ENCODE measurements at regions not wholly inside any gene's neighbourhood (a gene's known extent, or its start where the extent isn't known, plus 50 kb on each side); places are given as distances from the start of the nearest gene placed in this dataset.

GRCh38 chr10:130350996-130351395, 214.8 kb downstream of the GLRX3 start (continued):
- TF ChIP-seq ZNF462 (CRISPR knock-in tag; IDR thresholded peaks at IDR 0.05): no peak
- no peak for TF ChIP-seq ZNF331 (CRISPR knock-in tag; IDR thresholded peaks at IDR 0.05; ENCODE audit: low read depth)
- TF ChIP-seq JUNB (IDR thresholded peaks at IDR 0.05; ENCODE audit: unreplicated experiment): no peak
- no peak for TF ChIP-seq CREB1 (CRISPR knock-in tag; IDR thresholded peaks at IDR 0.05; ENCODE audit: low read depth)
- no peak for TF ChIP-seq EZH2 (IDR thresholded peaks at IDR 0.05; ENCODE audit: low read depth, unreplicated experiment)
- TF ChIP-seq STAT1 (IDR thresholded peaks at IDR 0.05; ENCODE audit: unreplicated experiment): no peak
- TF ChIP-seq EZH2phosphoT487 (IDR thresholded peaks at IDR 0.05; ENCODE audit: unreplicated experiment): no peak
- TF ChIP-seq REST (IDR thresholded peaks at IDR 0.05; ENCODE audit: unreplicated experiment): no peak
- no peak for TF ChIP-seq NANOG (IDR thresholded peaks at IDR 0.05; ENCODE audit: borderline replicate concordance)
- no peak for TF ChIP-seq POLR2AphosphoS5 (IDR thresholded peaks at IDR 0.05; ENCODE audit: low read depth)

All from GM23338 (cell line).